ENCODE measurements at regions not wholly inside any gene's neighbourhood (a gene's known extent, or its start where the extent isn't known, plus 50 kb on each side); places are given as distances from the start of the nearest gene placed in this dataset.
A peak's percentile ranks its signal among the peaks of the same experiment; 100 is the strongest.

GRCh38 chr11:115872416-115872815, 368.2 kb upstream of the CADM1 start:
- no peak for DNase-seq (ENCODE audit: insufficient read length, low spot score)

GRCh38 chr11:115871161-115871760, 367.0 kb upstream of the CADM1 start:
- FAIRE-seq (no peak), DNase-seq (ENCODE audit: insufficient read length, low spot score) (no peak)

More at GRCh38 chr11:115872416-115872815, 368.2 kb upstream of the CADM1 start:
- FAIRE-seq = no peak

- peak; percentile 92 for FAIRE-seq
- DNase-seq (ENCODE audit: insufficient read length, low spot score) = peak; percentile 25
Measured at GRCh38 chr11:115869780-115870431, 365.7 kb upstream of the CADM1 start.

- FAIRE-seq (no peak), DNase-seq (ENCODE audit: insufficient read length, low spot score) (no peak)
Measured at GRCh38 chr11:115869131-115869530, 364.9 kb upstream of the CADM1 start.

DNA sequence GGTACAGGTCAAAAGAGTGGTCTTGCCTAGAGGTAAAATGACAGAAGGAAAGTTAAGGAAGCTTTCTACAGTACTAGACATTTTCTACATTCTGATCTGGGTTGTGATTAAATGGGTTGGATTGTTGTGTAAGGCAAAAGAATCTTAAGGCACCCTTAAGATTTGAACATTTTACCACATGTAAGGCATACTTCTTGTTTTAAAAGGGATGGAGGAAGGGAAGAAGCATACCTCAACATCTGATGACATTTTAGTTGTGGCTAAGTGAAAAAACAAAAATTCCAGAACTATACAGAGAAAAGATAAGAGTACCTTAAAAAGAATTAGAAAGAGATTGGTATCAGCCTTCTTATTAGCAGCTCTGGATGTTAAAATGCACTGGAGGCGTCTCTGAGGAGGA, 356.0 kb upstream of the CADM1 start:
- no peak for FAIRE-seq

GRCh38 chr11:115848611-115849010, 344.4 kb upstream of the CADM1 start:
- DNase-seq (ENCODE audit: insufficient read length, low spot score) (no peak), FAIRE-seq (no peak)

More for the DNA sequence above, 356.0 kb upstream of the CADM1 start:
- no peak for DNase-seq (ENCODE audit: insufficient read length, low spot score)

- FAIRE-seq = no peak
- no peak for DNase-seq (ENCODE audit: insufficient read length, low spot score)
Measured at GRCh38 chr11:115848080-115848479, 343.9 kb upstream of the CADM1 start.

GRCh38 chr11:115845872-115846271, 341.7 kb upstream of the CADM1 start:
- DNase-seq (ENCODE audit: insufficient read length, low spot score) (no peak), FAIRE-seq (no peak)

DNA sequence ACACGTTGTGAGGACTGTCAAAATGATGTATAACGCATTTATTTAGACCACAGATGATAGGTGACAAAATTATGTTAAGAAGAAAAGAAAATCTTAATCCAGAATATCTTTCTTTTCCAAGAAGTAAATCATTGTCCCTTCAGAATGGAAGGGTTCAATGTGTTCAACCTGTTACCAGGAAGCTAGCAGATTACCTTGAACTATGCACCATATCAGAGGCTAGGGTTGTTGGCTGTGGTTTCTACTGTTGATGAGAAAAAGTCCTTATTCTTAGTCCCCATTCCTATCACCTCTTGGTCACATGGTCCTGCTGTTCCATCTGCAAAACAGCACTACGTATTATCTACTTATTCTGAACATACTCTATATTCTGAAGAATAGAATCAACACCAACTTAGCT, 339.5 kb upstream of the CADM1 start:
- no peak for FAIRE-seq
- no peak for DNase-seq (ENCODE audit: insufficient read length, low spot score)

DNA sequence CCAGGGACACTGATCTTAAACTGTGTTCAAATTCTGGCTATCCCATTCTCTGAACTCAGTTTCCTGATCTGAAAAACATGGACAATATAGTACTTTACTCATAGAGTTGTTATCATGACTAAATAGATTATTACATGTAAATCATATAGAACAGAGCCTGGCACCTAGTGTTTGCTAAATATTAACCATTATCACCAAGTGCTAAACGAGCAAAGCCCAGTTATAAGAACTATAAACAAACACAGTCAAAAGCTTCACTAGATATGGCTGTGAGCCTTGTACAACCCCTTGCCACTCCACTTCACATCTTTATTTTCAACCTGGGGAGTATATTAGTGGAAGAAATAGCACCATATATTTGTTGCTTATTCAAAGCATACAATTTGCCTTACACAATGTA, 338.9 kb upstream of the CADM1 start:
- FAIRE-seq (no peak), DNase-seq (ENCODE audit: insufficient read length, low spot score) (no peak)

DNA sequence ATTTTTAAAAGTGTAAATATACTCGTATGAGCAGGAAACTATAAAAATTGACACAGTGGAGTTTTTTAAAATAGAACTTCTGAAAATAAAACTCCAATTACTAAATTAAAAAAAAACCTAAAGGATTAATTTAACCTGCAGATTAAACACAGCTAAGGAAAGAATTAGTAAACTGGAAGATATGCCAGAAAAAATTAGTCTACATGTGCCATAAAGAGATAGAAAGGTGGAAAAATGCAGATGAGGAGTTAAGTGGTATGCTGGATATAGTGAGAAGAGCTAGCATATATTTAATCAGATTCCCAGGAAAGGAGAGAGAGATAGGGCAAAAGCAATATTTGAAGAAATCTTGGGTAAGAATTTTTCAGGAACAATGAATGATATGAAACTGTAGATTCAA, 315.8 kb upstream of the CADM1 start:
- DNase-seq (ENCODE audit: insufficient read length, low spot score) = no peak
- FAIRE-seq = no peak

GRCh38 chr11:115819014-115819413, 314.8 kb upstream of the CADM1 start:
- DNase-seq (ENCODE audit: insufficient read length, low spot score) (no peak), FAIRE-seq (no peak)

- FAIRE-seq (no peak), DNase-seq (ENCODE audit: insufficient read length, low spot score) (no peak)
Measured at GRCh38 chr11:115817844-115818468, 313.7 kb upstream of the CADM1 start.

- FAIRE-seq (no peak), DNase-seq (ENCODE audit: insufficient read length, low spot score) (no peak)
Measured at GRCh38 chr11:115808351-115808940, 304.2 kb upstream of the CADM1 start.

- no peak for DNase-seq (ENCODE audit: insufficient read length, low spot score)
- FAIRE-seq = no peak
Measured at GRCh38 chr11:115806056-115806455, 301.8 kb upstream of the CADM1 start.

- FAIRE-seq (no peak), DNase-seq (ENCODE audit: insufficient read length, low spot score) (no peak)
Measured at GRCh38 chr11:115803073-115803740, 299.0 kb upstream of the CADM1 start.

GRCh38 chr11:115802641-115803040, 298.4 kb upstream of the CADM1 start:
- no peak for FAIRE-seq

DNA sequence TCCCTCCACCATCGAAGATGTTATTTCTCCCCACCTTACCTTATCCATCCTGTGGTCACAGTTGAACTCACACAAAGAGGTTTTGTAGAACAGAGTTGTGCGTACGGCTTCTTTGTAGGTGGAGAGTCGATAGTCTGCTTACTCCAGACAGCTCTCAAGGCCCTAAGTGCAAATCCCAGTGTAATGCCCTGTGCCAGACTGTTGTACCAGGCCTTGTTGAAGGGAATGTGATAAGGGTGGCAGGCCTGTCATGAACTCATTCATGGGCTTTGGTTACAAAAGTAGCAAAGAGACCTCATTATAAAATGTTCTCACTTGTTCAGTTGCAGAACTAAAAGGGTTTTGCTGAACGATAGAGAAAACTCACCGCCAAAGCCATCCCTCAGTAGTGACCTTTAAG, 288.7 kb upstream of the CADM1 start:
- no peak for FAIRE-seq
- no peak for DNase-seq (ENCODE audit: insufficient read length, low spot score)

More at GRCh38 chr11:115802641-115803040, 298.4 kb upstream of the CADM1 start:
- DNase-seq (ENCODE audit: insufficient read length, low spot score) = no peak

DNA sequence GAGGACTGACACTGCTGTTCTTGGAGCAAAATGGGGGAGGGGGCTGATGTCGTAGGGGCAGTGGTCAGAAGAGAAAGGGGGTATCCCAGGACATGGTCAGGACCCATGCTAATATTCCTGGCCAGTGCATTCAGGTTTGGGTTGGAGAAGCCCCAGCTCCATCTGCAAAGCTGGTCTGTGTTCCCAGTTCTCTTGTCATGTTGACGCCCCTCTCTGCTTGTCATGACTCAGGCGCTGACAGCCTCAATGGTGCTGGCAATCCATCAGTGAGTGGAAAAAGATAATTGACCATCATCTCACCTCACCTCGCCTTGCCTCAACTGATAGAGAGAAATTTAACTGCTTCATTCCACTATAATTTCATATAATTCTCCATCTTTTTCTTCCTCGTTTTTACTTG, 283.1 kb upstream of the CADM1 start:
- FAIRE-seq (no peak), DNase-seq (ENCODE audit: insufficient read length, low spot score) (no peak)

DNA sequence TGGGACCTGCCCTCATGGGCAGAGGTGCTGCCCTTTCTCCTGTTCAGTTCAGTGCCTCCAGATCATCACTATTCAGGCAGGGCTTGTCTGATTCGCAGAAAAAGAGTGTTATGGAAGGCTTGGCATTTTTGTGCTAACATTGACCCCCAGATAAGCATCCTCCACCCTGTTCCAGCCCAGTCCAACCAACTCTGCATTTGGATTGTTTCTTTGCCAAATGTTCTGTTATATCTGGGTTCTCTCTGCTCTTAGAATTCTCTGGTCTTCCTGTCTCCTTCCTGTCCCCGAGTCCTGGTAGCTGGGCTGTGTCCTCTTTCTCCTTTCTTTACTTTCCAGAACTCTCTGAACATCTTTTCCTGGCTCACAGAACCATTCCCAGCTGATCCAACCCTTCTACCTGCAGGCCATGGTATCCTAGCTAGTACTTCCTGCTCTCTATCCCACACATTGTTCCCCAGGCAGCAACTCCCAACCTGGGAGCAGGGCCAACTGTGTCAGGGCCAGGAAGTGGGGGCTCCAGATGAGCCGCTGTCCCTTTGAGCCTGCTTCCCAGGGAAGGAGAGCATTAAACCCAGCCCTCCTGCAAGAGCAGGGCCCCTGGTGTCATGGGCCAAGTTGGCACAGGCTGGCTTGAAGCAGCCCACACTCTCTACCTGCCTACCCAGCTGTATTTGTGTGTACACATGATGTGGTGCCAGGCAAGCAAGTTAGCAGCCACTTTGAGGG, 280.7 kb upstream of the CADM1 start:
- no peak for FAIRE-seq
- DNase-seq (ENCODE audit: insufficient read length, low spot score) = no peak
